Neural cell (in vitro differentiated cells): ENCODE measurements at regions not wholly inside any gene's neighbourhood (a gene's known extent, or its start where the extent isn't known, plus 50 kb on each side); places are given as distances from the start of the nearest gene placed in this dataset.

Experiments
- H2AFZ ChIP-seq: fragments of 200-600, 300-800 bp; sonication (generic), shearing (Covaris generic); 2 replicates; pipeline ENCODE4 v1.6.0; 2014; ENCODE audit warnings: low read depth, mild to moderate bottlenecking, antibody characterized with exemption, low read length, moderate library complexity
- H3F3A ChIP-seq: fragments of 200-600 bp; shearing (Covaris generic); 2 replicates; pipeline ENCODE4 v1.6.1; 2016; ENCODE audit warnings: mild to moderate bottlenecking, moderate library complexity, mixed read lengths, antibody characterized with exemption, low read length; ENCODE audit not compliant: insufficient read depth, poor library complexity, severe bottlenecking
- H3K27ac ChIP-seq: fragments of 200-600, 300-800 bp; sonication (generic), shearing (Covaris generic); 2 replicates; pipeline ENCODE4 v1.5.1; 2014; ENCODE audit warnings: mild to moderate bottlenecking, low read length, moderate library complexity
- H3K27me3 ChIP-seq: fragments of 300-800, 200-600 bp; sonication (generic), shearing (Covaris generic); 2 replicates; pipeline ENCODE4 v1.6.0; 2014; ENCODE audit warnings: mild to moderate bottlenecking, low read depth, low read length, moderate library complexity; ENCODE audit not compliant: insufficient read depth
- H3K36me3 ChIP-seq: fragments of 300-800, 200-600 bp; sonication (generic), shearing (Covaris generic); 2 replicates; pipeline ENCODE4 v1.5.1; 2014; ENCODE audit warnings: mild to moderate bottlenecking, antibody characterized with exemption, low read length, moderate library complexity; ENCODE audit not compliant: insufficient read depth
- H3K4me2 ChIP-seq: fragments of 300-800, 200-600 bp; sonication (generic), shearing (Covaris generic); 2 replicates; pipeline ENCODE4 v1.6.0; 2014; ENCODE audit warnings: mild to moderate bottlenecking, low read length
- H3K4me3 ChIP-seq: fragments of 300-800, 200-600 bp; sonication (generic), shearing (Covaris generic); 2 replicates; pipeline ENCODE4 v1.5.1; 2014; ENCODE audit warnings: mild to moderate bottlenecking, low read length, moderate library complexity
- H3K79me2 ChIP-seq: fragments of 200-600 bp; shearing (Covaris generic); replicated peaks from 2 replicates; pipeline ENCODE4 v1.6.0; 2014; ENCODE audit warnings: mild to moderate bottlenecking, low read length, moderate library complexity; ENCODE audit not compliant: insufficient read depth
- H3K9ac ChIP-seq: fragments of 300-800, 200-600 bp; sonication (generic), shearing (Covaris generic); 2 replicates; pipeline ENCODE4 v1.6.1; 2016; ENCODE audit warnings: mild to moderate bottlenecking, low read length, mixed read lengths
- H3K9me2 ChIP-seq: fragments of 200-600 bp; shearing (Covaris generic); 2 replicates; pipeline ENCODE4 v1.6.1; 2016; ENCODE audit warnings: mild to moderate bottlenecking, low read length, mixed read lengths; ENCODE audit not compliant: insufficient read depth
- H3K9me3 ChIP-seq: fragments of 200-600, 300-800 bp; sonication (generic), shearing (Covaris generic); 2 replicates; pipeline ENCODE4 v1.6.1; 2016; ENCODE audit warnings: mild to moderate bottlenecking, mixed run types, low read length, moderate library complexity, mixed read lengths
- H4K20me1 ChIP-seq: fragments of 200-600 bp; shearing (Covaris generic); 2 replicates; pipeline ENCODE4 v1.6.1; 2016; ENCODE audit warnings: mild to moderate bottlenecking, mixed run types; ENCODE audit not compliant: insufficient read depth
- EP300 ChIP-seq: fragments of 450-650 bp; conservative IDR thresholded peaks from 2 replicates; pipeline ENCODE4 v1.6.1; 2014; ENCODE audit warnings: antibody characterized with exemption, mild to moderate bottlenecking, moderate library complexity; ENCODE audit not compliant: poor library complexity, severe bottlenecking
- EZH2 ChIP-seq: fragments of 200-600, 300-800 bp; shearing (Covaris generic), sonication (generic); IDR thresholded peaks from 2 replicates; pipeline ENCODE4 v1.6.1; 2014; ENCODE audit warnings: antibody characterized with exemption, low read length, borderline replicate concordance, mild to moderate bottlenecking; ENCODE audit not compliant: insufficient read depth, poor library complexity, severe bottlenecking
- MXI1 ChIP-seq: fragments of 450-650 bp; conservative IDR thresholded peaks from 2 replicates; pipeline ENCODE4 v1.6.1; 2014; ENCODE audit warnings: antibody characterized with exemption, mild to moderate bottlenecking; ENCODE audit not compliant: poor library complexity, severe bottlenecking
- POLR2AphosphoS5 ChIP-seq: IDR thresholded peaks from 2 replicates; pipeline ENCODE4 v1.6.1; 2012
- RAD21 ChIP-seq: fragments of 450-650 bp; conservative IDR thresholded peaks from 2 replicates; pipeline ENCODE4 v1.6.1; 2014; ENCODE audit warnings: antibody characterized with exemption, mild to moderate bottlenecking, moderate library complexity
- SMC3 ChIP-seq: fragments of 450-650 bp; conservative IDR thresholded peaks from 2 replicates; pipeline ENCODE4 v1.6.1; 2014; ENCODE audit warnings: antibody characterized with exemption, mild to moderate bottlenecking, moderate library complexity; ENCODE audit not compliant: poor library complexity
- TAF1 ChIP-seq: IDR thresholded peaks from 2 replicates; pipeline ENCODE4 v1.6.1; 2012; ENCODE audit warnings: low read depth
- TF ChIP-seq, protein P1 (sequence below): fragments of 450-650 bp; IDR thresholded peaks from 2 replicates; pipeline ENCODE4 v1.5.1; 2014; ENCODE audit warnings: antibody characterized with exemption, mild to moderate bottlenecking, moderate library complexity; ENCODE audit not compliant: poor library complexity, severe bottlenecking
- TF ChIP-seq, protein P2 (sequence below): IDR thresholded peaks from 2 replicates; pipeline ENCODE4 v1.6.1; 2012; ENCODE audit warnings: borderline replicate concordance

DNA sequence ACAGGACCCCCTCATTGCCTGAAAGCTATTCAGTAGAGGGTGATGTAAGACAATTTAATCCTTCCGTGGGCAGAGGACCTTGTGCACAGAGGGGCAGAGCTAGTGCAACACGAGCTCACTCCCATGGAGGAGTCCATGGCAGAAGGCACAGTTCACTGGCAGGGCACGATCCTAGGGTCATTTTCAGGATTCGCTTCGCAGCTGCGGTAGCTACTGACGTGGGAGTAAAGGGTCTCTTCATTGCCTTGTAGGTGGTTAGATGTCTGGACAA, 207.8 kb downstream of the FOXO1 start (continued):
- no peak for TF ChIP-seq SMC3
- TF ChIP-seq POLR2AphosphoS5, result no peak

DNA sequence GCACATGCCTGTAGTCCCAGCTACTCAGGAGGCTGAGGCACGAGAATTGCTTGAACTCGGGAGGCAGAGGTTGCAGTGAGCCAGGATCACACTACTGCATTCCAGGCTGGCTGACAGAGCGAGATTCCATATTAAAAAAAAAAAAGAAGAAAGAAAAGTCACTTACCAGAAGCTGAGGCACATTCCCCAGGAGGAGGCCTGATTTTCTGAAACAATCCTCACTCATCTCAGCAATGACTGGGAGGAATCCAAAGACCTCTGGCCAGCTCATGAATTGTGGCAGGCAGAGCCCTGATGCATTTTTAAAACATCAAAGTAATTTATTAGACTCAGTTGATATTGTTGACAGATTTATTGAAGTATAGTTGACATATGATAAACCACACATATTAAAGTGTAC, 206.3 kb downstream of the FOXO1 start:
- no peak overlapping the region for H2AFZ ChIP-seq
- no peaks in the 10 kb centered on the region for H3F3A ChIP-seq
- TF ChIP-seq EP300, result no peak
- TF ChIP-seq MXI1, result no peak
- TF ChIP-seq, protein P1, sequence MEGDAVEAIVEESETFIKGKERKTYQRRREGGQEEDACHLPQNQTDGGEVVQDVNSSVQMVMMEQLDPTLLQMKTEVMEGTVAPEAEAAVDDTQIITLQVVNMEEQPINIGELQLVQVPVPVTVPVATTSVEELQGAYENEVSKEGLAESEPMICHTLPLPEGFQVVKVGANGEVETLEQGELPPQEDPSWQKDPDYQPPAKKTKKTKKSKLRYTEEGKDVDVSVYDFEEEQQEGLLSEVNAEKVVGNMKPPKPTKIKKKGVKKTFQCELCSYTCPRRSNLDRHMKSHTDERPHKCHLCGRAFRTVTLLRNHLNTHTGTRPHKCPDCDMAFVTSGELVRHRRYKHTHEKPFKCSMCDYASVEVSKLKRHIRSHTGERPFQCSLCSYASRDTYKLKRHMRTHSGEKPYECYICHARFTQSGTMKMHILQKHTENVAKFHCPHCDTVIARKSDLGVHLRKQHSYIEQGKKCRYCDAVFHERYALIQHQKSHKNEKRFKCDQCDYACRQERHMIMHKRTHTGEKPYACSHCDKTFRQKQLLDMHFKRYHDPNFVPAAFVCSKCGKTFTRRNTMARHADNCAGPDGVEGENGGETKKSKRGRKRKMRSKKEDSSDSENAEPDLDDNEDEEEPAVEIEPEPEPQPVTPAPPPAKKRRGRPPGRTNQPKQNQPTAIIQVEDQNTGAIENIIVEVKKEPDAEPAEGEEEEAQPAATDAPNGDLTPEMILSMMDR, result no peak
- TF ChIP-seq EZH2, result no peak
- no peaks in the 10 kb centered on the region for H3K79me2 ChIP-seq
- no peaks in the 10 kb centered on the region for H3K9me2 ChIP-seq
- H4K20me1 ChIP-seq, result no peaks in the 10 kb centered on the region
- no peaks in the 10 kb centered on the region for H3K27me3 ChIP-seq
- no peaks in the 10 kb centered on the region for H3K36me3 ChIP-seq
- H3K4me2 ChIP-seq, result no peak overlapping the region
- H3K9me3 ChIP-seq, result no peaks in the 10 kb centered on the region
- no peak overlapping the region for H3K4me3 ChIP-seq
- H3K9ac ChIP-seq, result no peak overlapping the region
- no peak overlapping the region for H3K27ac ChIP-seq

DNA sequence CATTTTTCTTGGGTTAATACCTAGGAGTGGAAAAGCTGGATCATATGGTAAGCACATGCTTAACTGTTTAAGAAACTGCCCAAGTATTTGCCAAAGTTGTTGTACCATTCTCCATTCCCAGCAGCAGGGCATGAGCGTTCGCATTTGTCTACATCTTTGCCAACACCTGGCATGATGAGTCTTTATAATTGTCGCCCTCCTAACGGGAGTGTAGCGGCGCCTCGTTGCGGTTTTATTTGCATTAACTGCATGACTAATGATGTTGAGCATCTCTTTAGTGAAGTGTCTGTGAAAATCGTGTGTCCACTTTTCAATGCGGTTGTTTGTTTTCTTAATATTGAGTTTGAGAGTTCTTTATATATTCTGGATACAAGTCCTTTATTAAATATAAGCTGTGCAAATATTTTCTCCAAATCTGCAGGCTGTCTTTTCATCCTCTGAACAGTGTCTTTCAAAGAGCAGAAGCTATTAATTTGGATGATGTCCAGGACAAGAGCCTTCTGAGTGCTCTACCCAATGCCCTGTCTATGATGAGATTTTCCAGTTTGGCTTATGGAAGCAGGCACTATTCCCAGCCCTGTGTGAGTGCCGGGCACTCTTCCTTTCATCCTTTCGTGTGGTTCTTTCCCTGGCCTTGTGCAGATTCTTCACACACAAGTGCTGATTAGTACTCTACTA, 202.0 kb downstream of the FOXO1 start:
- Histone ChIP-seq H3F3A (no peaks in the 10 kb centered on the region), H3K27me3 (no peaks in the 10 kb centered on the region), H3K79me2 (no peaks in the 10 kb centered on the region), H3K27ac (no peak overlapping the region), H3K9me3 (no peaks in the 10 kb centered on the region), H2AFZ (no peak overlapping the region), H3K36me3 (no peaks in the 10 kb centered on the region), H3K4me2 (no peak overlapping the region), H3K4me3 (no peak overlapping the region), H4K20me1 (no peaks in the 10 kb centered on the region), H3K9me2 (no peaks in the 10 kb centered on the region), H3K9ac (no peak overlapping the region)
- TF ChIP-seq MXI1, result no peak
- TF ChIP-seq, protein P2, sequence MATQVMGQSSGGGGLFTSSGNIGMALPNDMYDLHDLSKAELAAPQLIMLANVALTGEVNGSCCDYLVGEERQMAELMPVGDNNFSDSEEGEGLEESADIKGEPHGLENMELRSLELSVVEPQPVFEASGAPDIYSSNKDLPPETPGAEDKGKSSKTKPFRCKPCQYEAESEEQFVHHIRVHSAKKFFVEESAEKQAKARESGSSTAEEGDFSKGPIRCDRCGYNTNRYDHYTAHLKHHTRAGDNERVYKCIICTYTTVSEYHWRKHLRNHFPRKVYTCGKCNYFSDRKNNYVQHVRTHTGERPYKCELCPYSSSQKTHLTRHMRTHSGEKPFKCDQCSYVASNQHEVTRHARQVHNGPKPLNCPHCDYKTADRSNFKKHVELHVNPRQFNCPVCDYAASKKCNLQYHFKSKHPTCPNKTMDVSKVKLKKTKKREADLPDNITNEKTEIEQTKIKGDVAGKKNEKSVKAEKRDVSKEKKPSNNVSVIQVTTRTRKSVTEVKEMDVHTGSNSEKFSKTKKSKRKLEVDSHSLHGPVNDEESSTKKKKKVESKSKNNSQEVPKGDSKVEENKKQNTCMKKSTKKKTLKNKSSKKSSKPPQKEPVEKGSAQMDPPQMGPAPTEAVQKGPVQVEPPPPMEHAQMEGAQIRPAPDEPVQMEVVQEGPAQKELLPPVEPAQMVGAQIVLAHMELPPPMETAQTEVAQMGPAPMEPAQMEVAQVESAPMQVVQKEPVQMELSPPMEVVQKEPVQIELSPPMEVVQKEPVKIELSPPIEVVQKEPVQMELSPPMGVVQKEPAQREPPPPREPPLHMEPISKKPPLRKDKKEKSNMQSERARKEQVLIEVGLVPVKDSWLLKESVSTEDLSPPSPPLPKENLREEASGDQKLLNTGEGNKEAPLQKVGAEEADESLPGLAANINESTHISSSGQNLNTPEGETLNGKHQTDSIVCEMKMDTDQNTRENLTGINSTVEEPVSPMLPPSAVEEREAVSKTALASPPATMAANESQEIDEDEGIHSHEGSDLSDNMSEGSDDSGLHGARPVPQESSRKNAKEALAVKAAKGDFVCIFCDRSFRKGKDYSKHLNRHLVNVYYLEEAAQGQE, result no peak
- no peak for TF ChIP-seq EZH2
- no peak for TF ChIP-seq RAD21
- TF ChIP-seq POLR2AphosphoS5, result no peak
- TF ChIP-seq TAF1, result no peak
- TF ChIP-seq SMC3, result no peak
